ENCODE measurements at regions not wholly inside any gene's neighbourhood (a gene's known extent, or its start where the extent isn't known, plus 50 kb on each side); places are given as distances from the start of the nearest gene placed in this dataset.

GRCh38 chr6:134527108-134527787 lies 209.3 kb upstream of the SGK1 start:
- no peak overlapping the region for H2BK120ac ChIP-seq (replicated peaks; ENCODE audit: low read depth, low read length)
- no peak for DNase-seq (ENCODE audit: low read depth in 1 of 2, low spot score in 2 of 2)
- H4K5ac ChIP-seq (ENCODE audit: insufficient read length, low read depth, low read length): no peak overlapping the region
- ChIA-PET CTCF (ENCODE audit: partially characterized antibody) (interaction anchor here (0.9 kb wide), 2 partner anchors 40 to 275 kb away, joined by 3 to 4 read pairs; no protein-coding TSS in a partner anchor), POLR2A (ENCODE audit: partially characterized antibody) (no interaction called here)
- no peaks in the 10 kb centered on the region for H3K23me2 ChIP-seq (ENCODE audit: low read depth, low read length)
- no peaks in the 10 kb centered on the region for H4K20me1 ChIP-seq (replicated peaks in 1 of 2; ENCODE audit: control insufficient read depth in 1 of 2, insufficient read depth in 2 of 2, low read length in 2 of 2)
- no peak overlapping the region for H2BK15ac ChIP-seq (ENCODE audit: low read length)
- H3K23ac ChIP-seq (ENCODE audit: insufficient read length): no peak overlapping the region
- no peak overlapping the region for H3K56ac ChIP-seq (replicated peaks; ENCODE audit: insufficient read length, low read depth, low read length)
- no peaks in the 10 kb centered on the region for H3K79me1 ChIP-seq (ENCODE audit: low read depth, low read length)
- no peak overlapping the region for H4K91ac ChIP-seq (replicated peaks; ENCODE audit: insufficient read length, low read length)
- no peak overlapping the region for H3K27ac ChIP-seq (ENCODE audit: low read depth, low read length)
- FAIRE-seq: no peak
- H3K4me3 ChIP-seq (ENCODE audit: extremely low read depth in 1 of 4, insufficient read depth in 2 of 4, low read depth in 3 of 4, low read length in 4 of 4): no peak overlapping the region
- H3K14ac ChIP-seq (ENCODE audit: insufficient read length): no peak overlapping the region
- no peaks in the 10 kb centered on the region for H3K9me3 ChIP-seq (ENCODE audit: insufficient read depth in 2 of 2, low read depth in 1 of 2, low read length in 1 of 2)
- no peak overlapping the region for H4K8ac ChIP-seq (ENCODE audit: extremely low read depth, insufficient read depth, low read length)
- no peak overlapping the region for H2AFZ ChIP-seq (ENCODE audit: low read length)
- H3K4me2 ChIP-seq (ENCODE audit: insufficient read depth in 1 of 2, low read depth in 2 of 2, low read length in 2 of 2): no peak overlapping the region
- 93% methylated on average over 3 of the region's 3 CpGs; no CpG with 5 or more reads in 1 of the 2 experiments for WGBS, 2 experiments (ENCODE audit: extremely low coverage in 1 of 2, insufficient coverage in 1 of 2, insufficient read length in 1 of 2, insufficient replicate concordance in 2 of 2, low coverage in 1 of 2, low lambda C conversion rate in 2 of 2, missing lambda C conversion rate in 1 of 2)
- H3K9ac ChIP-seq (replicated peaks in 1 of 4; ENCODE audit: extremely low read depth in 1 of 4, low read depth in 3 of 4, low read length in 3 of 4): no peak overlapping the region
- H3K18ac ChIP-seq (ENCODE audit: extremely low read depth, low read length): no peak overlapping the region
- no peak overlapping the region for H2AK5ac ChIP-seq (ENCODE audit: low read depth, low read length)
- H2BK5ac ChIP-seq (ENCODE audit: low read depth, low read length): no peak overlapping the region
- H3K27me3 ChIP-seq (replicated peaks in 1 of 4; ENCODE audit: control insufficient read depth in 3 of 4, extremely low read depth in 1 of 4, insufficient read depth in 3 of 4, low read length in 3 of 4): no peaks in the 10 kb centered on the region
- no peak overlapping the region for H3K4ac ChIP-seq (replicated peaks; ENCODE audit: insufficient read length, low read depth, low read length)
- no peak overlapping the region for H2BK12ac ChIP-seq (ENCODE audit: low read depth, low read length)
- H3K36me3 ChIP-seq (ENCODE audit: control insufficient read depth in 2 of 4, insufficient read depth in 4 of 4, low read length in 3 of 4): no peaks in the 10 kb centered on the region
- no peak overlapping the region for H2BK20ac ChIP-seq (ENCODE audit: low read length)
- H3K4me1 ChIP-seq (replicated peaks in 1 of 4; ENCODE audit: control insufficient read depth in 3 of 4, insufficient read depth in 4 of 4, low read length in 3 of 4): no peaks in the 10 kb centered on the region; a peak in 1 of 7 replicates
- no peaks in the 10 kb centered on the region for H3K79me2 ChIP-seq (ENCODE audit: control insufficient read depth in 1 of 2, insufficient read depth in 2 of 2, low read length in 2 of 2)
- TF ChIP-seq MAX (IDR thresholded peaks at IDR 0.05): no peak
- no peak for TF ChIP-seq RNF2 (IDR thresholded peaks at IDR 0.05; ENCODE audit: borderline replicate concordance, low read depth, low read length, missing control alignments, poor library complexity, severe bottlenecking)
- no peak for TF ChIP-seq SUZ12 (IDR thresholded peaks at IDR 0.05; ENCODE audit: low read length)
- TF ChIP-seq CTCF (IDR thresholded peaks at IDR 0.05; ENCODE audit: control extremely low read depth in 1 of 3, insufficient read depth in 1 of 3, low read depth in 1 of 3, low read length in 3 of 3): no peak
- TF ChIP-seq POLR2A (IDR thresholded peaks at IDR 0.05; ENCODE audit: control extremely low read depth in 1 of 2, low read depth in 2 of 2, low read length in 2 of 2): no peak
- TF ChIP-seq BCL11A (IDR thresholded peaks at IDR 0.05; ENCODE audit: low read depth in 2 of 2, low read length in 2 of 2): no peak
- TF ChIP-seq MAFK (IDR thresholded peaks at IDR 0.05; ENCODE audit: low read depth, low read length): no peak
- no peak for TF ChIP-seq SIX5 (IDR thresholded peaks at IDR 0.05; ENCODE audit: low read depth, low read length)
- no peak for TF ChIP-seq NANOG (IDR thresholded peaks at IDR 0.05; ENCODE audit: insufficient read depth, low read depth, low read length, poor library complexity, severe bottlenecking)
- no peak for TF ChIP-seq SIN3A (conservative IDR thresholded peaks at IDR 0.05 in 1 of 2, IDR thresholded peaks at IDR 0.05 in 1 of 2; ENCODE audit: low read depth in 1 of 2, low read length in 2 of 2)
